ENCODE measurements at regions not wholly inside any gene's neighbourhood (a gene's known extent, or its start where the extent isn't known, plus 50 kb on each side); places are given as distances from the start of the nearest gene placed in this dataset.

GRCh38 chr13:47349211-47349610 is 452.4 kb upstream of the HTR2A start:
- no peak for DNase-seq (ENCODE audit: low read depth, low spot score)

GRCh38 chr13:47337781-47338507 is 441.1 kb upstream of the HTR2A start:
- DNase-seq (ENCODE audit: low read depth, low spot score): peak; percentile 98

GRCh38 chr13:47334173-47334572 is 437.3 kb upstream of the HTR2A start:
- peak; percentile 93 for DNase-seq (ENCODE audit: low read depth, low spot score)

GRCh38 chr13:47332149-47332548 is 435.3 kb upstream of the HTR2A start:
- no peak for DNase-seq (ENCODE audit: low read depth, low spot score)

GRCh38 chr13:47330031-47330430 is 433.2 kb upstream of the HTR2A start:
- no peak for DNase-seq (ENCODE audit: low read depth, low spot score)

- DNase-seq (ENCODE audit: low read depth, low spot score): no peak
These were observed 431.0 kb upstream of the HTR2A start for GRCh38 chr13:47327861-47328260.

- no peak for DNase-seq (ENCODE audit: low read depth, low spot score)
These were observed 429.2 kb upstream of the HTR2A start for GRCh38 chr13:47326061-47326460.

GRCh38 chr13:47317356-47317755 is 420.5 kb upstream of the HTR2A start:
- DNase-seq (ENCODE audit: low read depth, low spot score): no peak

- no peak for DNase-seq (ENCODE audit: low read depth, low spot score)
These were observed 413.5 kb upstream of the HTR2A start for GRCh38 chr13:47310401-47310800.

GRCh38 chr13:47306991-47307390 is 410.1 kb upstream of the HTR2A start:
- DNase-seq (ENCODE audit: low read depth, low spot score): no peak

- DNase-seq (ENCODE audit: low read depth, low spot score): no peak
These were observed 406.8 kb upstream of the HTR2A start for GRCh38 chr13:47303626-47304025.

- DNase-seq (ENCODE audit: low read depth, low spot score): no peak
These were observed 402.5 kb upstream of the HTR2A start for GRCh38 chr13:47299304-47299703.

- DNase-seq (ENCODE audit: low read depth, low spot score): no peak
These were observed 401.7 kb upstream of the HTR2A start for GRCh38 chr13:47298506-47298905.

GRCh38 chr13:47294691-47295090 is 397.8 kb upstream of the HTR2A start:
- DNase-seq (ENCODE audit: low read depth, low spot score): no peak

GRCh38 chr13:47291107-47291656 is 394.3 kb upstream of the HTR2A start:
- DNase-seq (ENCODE audit: low read depth, low spot score): no peak

GRCh38 chr13:47289567-47289966 is 392.7 kb upstream of the HTR2A start:
- no peak for DNase-seq (ENCODE audit: low read depth, low spot score)

- DNase-seq (ENCODE audit: low read depth, low spot score): no peak
These were observed 391.7 kb upstream of the HTR2A start for GRCh38 chr13:47288546-47288945.

GRCh38 chr13:47287291-47287751 is 390.5 kb upstream of the HTR2A start:
- DNase-seq (ENCODE audit: low read depth, low spot score): peak; percentile 73

GRCh38 chr13:47281991-47282390 is 385.1 kb upstream of the HTR2A start:
- no peak for DNase-seq (ENCODE audit: low read depth, low spot score)

- DNase-seq (ENCODE audit: low read depth, low spot score): no peak
These were observed 383.1 kb upstream of the HTR2A start for GRCh38 chr13:47279920-47280319.

GRCh38 chr13:47277774-47278173 is 380.9 kb upstream of the HTR2A start:
- DNase-seq (ENCODE audit: low read depth, low spot score): no peak

GRCh38 chr13:47268270-47268669 is 371.4 kb upstream of the HTR2A start:
- DNase-seq (ENCODE audit: low read depth, low spot score): no peak

GRCh38 chr13:47258384-47258783 is 361.5 kb upstream of the HTR2A start:
- DNase-seq (ENCODE audit: low read depth, low spot score): no peak

- no peak for DNase-seq (ENCODE audit: low read depth, low spot score)
These were observed 359.8 kb upstream of the HTR2A start for GRCh38 chr13:47256618-47257017.

All from brain pericyte (primary cell).